ENCODE measurements at regions not wholly inside any gene's neighbourhood (a gene's known extent, or its start where the extent isn't known, plus 50 kb on each side); places are given as distances from the start of the nearest gene placed in this dataset.
A peak's percentile ranks its signal among the peaks of the same experiment; 100 is the strongest.

DNA sequence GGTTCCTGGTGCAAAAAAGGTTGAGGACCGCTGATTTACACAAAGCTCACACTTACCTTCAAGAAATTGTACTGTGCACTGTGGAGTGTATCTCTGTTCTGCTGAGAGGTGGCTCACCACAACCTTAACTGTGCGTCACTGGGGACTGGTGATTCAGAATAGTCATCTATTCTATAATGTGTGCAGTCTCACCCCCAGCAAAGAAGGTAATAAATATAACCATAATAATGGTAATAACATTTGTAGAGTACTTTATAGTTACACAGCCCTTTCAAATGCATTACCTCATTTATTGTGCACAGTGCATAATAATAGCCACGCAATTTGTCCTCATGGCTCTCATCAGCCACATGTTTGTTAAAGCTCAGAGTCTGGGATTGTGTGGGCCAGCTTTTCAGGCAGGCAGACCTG is 59.4 kb upstream of the DUSP10 start:
- ChIA-PET CTCF (interaction anchor here (1.6 to 1.7 kb wide), 2 partner anchors 323 to 654 kb away, joined by 3 to 4 read pairs; no protein-coding TSS in a partner anchor), POLR2A (no interaction called here)
- H3K27ac ChIP-seq (ENCODE audit: extremely low read depth, low read depth, low read length) = no peak overlapping the region
- no peaks in the 10 kb centered on the region for H3K4me1 ChIP-seq (ENCODE audit: control insufficient read depth, insufficient read depth, low read length)
- H3K4me3 ChIP-seq (ENCODE audit: low read depth, low read length) = no peak overlapping the region
- no peaks in the 10 kb centered on the region for H3K9me3 ChIP-seq (ENCODE audit: control insufficient read depth, insufficient read depth, low read depth, low read length)
- no peaks in the 10 kb centered on the region for H3K36me3 ChIP-seq (ENCODE audit: control insufficient read depth in 2 of 2, insufficient read depth in 1 of 2, low read length in 2 of 2)
- TF ChIP-seq ZNF155 (tag by site-specific recombination; IDR thresholded peaks at IDR 0.05) (no peak), ZNF202 (tag by site-specific recombination; IDR thresholded peaks at IDR 0.05; ENCODE audit: borderline replicate concordance) (no peak), SP7 (tag by site-specific recombination; IDR thresholded peaks at IDR 0.05) (0 out of 2 replicates have a peak, but pooled peaks have one; percentile 11), PRDM1 (tag by site-specific recombination; IDR thresholded peaks at IDR 0.05) (no peak), GLIS2 (tag by site-specific recombination; IDR thresholded peaks at IDR 0.05) (no peak), SCRT2 (tag by site-specific recombination; IDR thresholded peaks at IDR 0.05) (no peak), ZNF585B (tag by site-specific recombination; IDR thresholded peaks at IDR 0.05) (no peak)
- TF ChIP-seq, protein P1, sequence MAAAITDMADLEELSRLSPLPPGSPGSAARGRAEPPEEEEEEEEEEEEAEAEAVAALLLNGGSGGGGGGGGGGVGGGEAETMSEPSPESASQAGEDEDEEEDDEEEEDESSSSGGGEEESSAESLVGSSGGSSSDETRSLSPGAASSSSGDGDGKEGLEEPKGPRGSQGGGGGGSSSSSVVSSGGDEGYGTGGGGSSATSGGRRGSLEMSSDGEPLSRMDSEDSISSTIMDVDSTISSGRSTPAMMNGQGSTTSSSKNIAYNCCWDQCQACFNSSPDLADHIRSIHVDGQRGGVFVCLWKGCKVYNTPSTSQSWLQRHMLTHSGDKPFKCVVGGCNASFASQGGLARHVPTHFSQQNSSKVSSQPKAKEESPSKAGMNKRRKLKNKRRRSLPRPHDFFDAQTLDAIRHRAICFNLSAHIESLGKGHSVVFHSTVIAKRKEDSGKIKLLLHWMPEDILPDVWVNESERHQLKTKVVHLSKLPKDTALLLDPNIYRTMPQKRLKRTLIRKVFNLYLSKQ (tag by site-specific recombination; IDR thresholded peaks at IDR 0.05; ENCODE audit: borderline replicate concordance) = no peak
- TF ChIP-seq, protein P2, sequence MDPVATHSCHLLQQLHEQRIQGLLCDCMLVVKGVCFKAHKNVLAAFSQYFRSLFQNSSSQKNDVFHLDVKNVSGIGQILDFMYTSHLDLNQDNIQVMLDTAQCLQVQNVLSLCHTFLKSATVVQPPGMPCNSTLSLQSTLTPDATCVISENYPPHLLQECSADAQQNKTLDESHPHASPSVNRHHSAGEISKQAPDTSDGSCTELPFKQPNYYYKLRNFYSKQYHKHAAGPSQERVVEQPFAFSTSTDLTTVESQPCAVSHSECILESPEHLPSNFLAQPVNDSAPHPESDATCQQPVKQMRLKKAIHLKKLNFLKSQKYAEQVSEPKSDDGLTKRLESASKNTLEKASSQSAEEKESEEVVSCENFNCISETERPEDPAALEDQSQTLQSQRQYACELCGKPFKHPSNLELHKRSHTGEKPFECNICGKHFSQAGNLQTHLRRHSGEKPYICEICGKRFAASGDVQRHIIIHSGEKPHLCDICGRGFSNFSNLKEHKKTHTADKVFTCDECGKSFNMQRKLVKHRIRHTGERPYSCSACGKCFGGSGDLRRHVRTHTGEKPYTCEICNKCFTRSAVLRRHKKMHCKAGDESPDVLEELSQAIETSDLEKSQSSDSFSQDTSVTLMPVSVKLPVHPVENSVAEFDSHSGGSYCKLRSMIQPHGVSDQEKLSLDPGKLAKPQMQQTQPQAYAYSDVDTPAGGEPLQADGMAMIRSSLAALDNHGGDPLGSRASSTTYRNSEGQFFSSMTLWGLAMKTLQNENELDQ (tag by site-specific recombination; IDR thresholded peaks at IDR 0.05; ENCODE audit: low read depth) = no peak
- TF ChIP-seq, protein P3, sequence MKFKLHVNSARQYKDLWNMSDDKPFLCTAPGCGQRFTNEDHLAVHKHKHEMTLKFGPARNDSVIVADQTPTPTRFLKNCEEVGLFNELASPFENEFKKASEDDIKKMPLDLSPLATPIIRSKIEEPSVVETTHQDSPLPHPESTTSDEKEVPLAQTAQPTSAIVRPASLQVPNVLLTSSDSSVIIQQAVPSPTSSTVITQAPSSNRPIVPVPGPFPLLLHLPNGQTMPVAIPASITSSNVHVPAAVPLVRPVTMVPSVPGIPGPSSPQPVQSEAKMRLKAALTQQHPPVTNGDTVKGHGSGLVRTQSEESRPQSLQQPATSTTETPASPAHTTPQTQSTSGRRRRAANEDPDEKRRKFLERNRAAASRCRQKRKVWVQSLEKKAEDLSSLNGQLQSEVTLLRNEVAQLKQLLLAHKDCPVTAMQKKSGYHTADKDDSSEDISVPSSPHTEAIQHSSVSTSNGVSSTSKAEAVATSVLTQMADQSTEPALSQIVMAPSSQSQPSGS (tag by site-specific recombination; IDR thresholded peaks at IDR 0.05; ENCODE audit: low read depth) = peak; percentile 30; the same call in 1 of the 2 replicates

DNA sequence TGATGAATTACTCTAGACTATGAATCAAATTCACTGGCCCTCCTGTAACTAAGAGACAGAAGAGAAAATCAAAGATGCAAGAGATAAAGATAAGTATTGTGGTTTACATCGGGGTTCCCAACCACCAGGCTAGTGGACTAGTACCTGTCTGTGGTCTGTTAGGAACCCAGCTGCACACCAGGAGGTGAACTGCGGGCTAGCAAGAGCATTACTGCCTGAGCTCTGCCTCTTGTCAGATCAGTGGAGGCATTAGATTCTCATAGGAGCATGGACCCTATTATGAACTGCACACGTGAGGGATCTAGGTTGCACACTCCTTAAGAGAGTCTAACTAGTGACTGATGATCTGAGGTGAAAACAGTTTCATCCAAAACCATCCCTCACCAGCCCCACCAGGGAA is 58.9 kb upstream of the DUSP10 start:
- TF ChIP-seq ZFP41 (tag by site-specific recombination; IDR thresholded peaks at IDR 0.05; ENCODE audit: borderline replicate concordance) (no peak), ZSCAN30 (tag by site-specific recombination; IDR thresholded peaks at IDR 0.05) (no peak), ZNF19 (tag by site-specific recombination; IDR thresholded peaks at IDR 0.05; ENCODE audit: low read depth) (no peak)
- CTCF ChIA-PET = interaction anchor here (1.7 kb wide), 1 partner anchor 655 kb away, joined by 3 read pairs; no protein-coding TSS in a partner anchor
- Histone ChIP-seq H3K4me3 (ENCODE audit: low read depth, low read length) (no peak overlapping the region), H3K4me1 (ENCODE audit: control insufficient read depth, insufficient read depth, low read length) (no peaks in the 10 kb centered on the region), H3K27ac (ENCODE audit: extremely low read depth, low read depth, low read length) (no peak overlapping the region), H3K9me3 (ENCODE audit: control insufficient read depth, insufficient read depth, low read depth, low read length) (no peaks in the 10 kb centered on the region), H3K36me3 (ENCODE audit: control insufficient read depth in 2 of 2, insufficient read depth in 1 of 2, low read length in 2 of 2) (no peaks in the 10 kb centered on the region)
- POLR2A ChIA-PET = no interaction called here

DNA sequence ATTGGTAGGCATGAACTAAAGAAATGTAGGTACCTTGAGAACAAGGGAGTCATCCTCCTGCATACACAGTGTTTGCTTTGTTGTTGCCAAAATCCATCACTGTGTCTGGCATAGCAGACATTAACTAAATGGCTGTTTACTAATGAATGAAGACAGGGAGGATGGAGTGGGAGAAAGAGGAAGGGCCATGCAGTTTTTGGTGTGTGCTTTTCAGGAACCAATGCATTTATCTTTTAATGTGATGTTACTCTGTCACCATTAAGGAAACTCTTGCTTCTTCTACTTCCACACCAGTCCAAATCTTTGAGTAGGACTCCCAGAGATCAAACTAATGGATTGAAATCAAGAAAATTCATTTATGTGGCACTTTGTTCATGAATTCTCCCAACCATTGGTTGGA is 55.6 kb upstream of the DUSP10 start:
- Histone ChIP-seq H3K4me3 (ENCODE audit: low read depth, low read length) (no peak overlapping the region), H3K36me3 (ENCODE audit: control insufficient read depth in 2 of 2, insufficient read depth in 1 of 2, low read length in 2 of 2) (no peaks in the 10 kb centered on the region), H3K9me3 (ENCODE audit: control insufficient read depth, insufficient read depth, low read depth, low read length) (no peaks in the 10 kb centered on the region), H3K27ac (ENCODE audit: extremely low read depth, low read depth, low read length) (no peak overlapping the region), H3K4me1 (ENCODE audit: control insufficient read depth, insufficient read depth, low read length) (no peaks in the 10 kb centered on the region)
- TF ChIP-seq ZBTB20 (tag by site-specific recombination; IDR thresholded peaks at IDR 0.05) (no peak), SETDB1 (IDR thresholded peaks at IDR 0.05; ENCODE audit: insufficient read length, low read length) (no peak)
- CTCF ChIA-PET = no interaction called here
- POLR2A ChIA-PET = no interaction called here

Measured in HEK293 (cell line).